HG03108 (cell line): ENCODE measurements at regions not wholly inside any gene's neighbourhood (a gene's known extent, or its start where the extent isn't known, plus 50 kb on each side); places are given as distances from the start of the nearest gene placed in this dataset.
"Not testable (repeated sequence)": the region's sequence is repeated elsewhere in the genome, so short reads cannot be mapped to it uniquely, and the experiment has no call there.

Source experiments
- ATAC-seq: cut with Tn5 transposase; IDR thresholded peaks from one replicate; pipeline ENCODE4 v1.9.1; 2021; ENCODE audit warnings: moderate library complexity; ENCODE audit not compliant: unreplicated experiment

- no peak for ATAC-seq
Observed at GRCh38 chr5:174816858-174817257, 92.5 kb downstream of the MSX2 start.

- no peak for ATAC-seq
Observed at GRCh38 chr5:174811438-174811837, 87.1 kb downstream of the MSX2 start.

DNA sequence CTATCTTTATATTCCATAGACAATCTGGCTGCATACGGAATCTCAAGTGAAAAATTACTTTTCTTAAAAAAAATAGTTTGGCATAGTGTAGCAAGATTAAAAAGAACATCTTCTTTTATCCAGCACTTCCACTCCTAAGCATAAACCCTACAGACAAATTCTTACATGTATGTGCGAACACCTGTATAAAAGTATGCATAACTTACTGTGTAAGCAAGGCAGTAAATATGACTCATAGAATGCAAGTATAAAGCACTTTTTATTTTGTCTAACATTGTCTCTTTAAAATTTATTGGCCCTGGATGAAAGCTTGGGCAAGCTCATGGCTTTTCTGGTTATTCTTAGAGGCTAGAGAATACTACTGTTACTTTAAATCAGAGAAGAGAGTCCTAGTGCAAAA, 86.4 kb downstream of the MSX2 start:
- ATAC-seq: no peak

- ATAC-seq: no peak
Observed at GRCh38 chr5:174807471-174807870, 83.1 kb downstream of the MSX2 start.

- no peak for ATAC-seq
Observed at GRCh38 chr5:174806729-174807128, 82.3 kb downstream of the MSX2 start.

DNA sequence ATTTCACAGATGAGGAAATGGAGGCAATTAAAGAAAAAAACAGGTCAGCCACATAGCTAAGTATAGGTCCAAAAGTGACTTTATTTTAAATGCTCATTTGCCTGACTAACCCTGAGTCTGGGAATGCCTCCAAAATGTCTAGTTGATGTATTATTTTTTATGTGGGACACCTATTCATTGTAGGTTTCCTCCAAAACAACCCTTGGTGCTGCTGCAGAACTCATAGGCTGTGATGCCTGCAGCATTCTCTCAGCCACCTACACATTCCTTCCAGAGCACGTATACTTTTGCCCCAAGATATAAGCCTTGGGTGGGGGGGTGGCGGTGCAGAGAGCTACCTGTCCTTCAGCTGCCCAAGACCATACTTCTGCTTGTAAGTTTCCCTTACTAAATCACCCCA, 77.4 kb downstream of the MSX2 start:
- ATAC-seq: no peak

- no peak for ATAC-seq
Observed at GRCh38 chr5:174800435-174800834, 76.1 kb downstream of the MSX2 start.

DNA sequence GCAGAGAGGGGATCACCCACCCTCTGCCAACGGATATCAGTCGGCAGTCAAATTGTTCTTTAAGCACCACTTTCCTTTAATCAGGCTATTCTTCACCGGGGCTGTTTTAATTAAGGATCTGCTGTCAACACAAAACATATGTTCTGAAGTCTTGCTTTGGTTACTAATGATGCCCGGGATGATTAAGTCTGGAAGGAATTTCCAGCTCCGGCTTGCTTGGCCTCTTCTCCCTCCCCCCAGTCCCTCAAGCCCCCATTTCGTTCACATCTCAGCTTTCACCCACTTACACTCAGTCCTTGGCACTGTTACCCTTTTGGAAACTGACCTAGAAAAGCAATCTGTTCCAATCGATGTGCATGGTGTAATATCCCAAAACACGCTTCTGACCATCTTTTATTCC, 74.7 kb downstream of the MSX2 start:
- no peak for ATAC-seq

DNA sequence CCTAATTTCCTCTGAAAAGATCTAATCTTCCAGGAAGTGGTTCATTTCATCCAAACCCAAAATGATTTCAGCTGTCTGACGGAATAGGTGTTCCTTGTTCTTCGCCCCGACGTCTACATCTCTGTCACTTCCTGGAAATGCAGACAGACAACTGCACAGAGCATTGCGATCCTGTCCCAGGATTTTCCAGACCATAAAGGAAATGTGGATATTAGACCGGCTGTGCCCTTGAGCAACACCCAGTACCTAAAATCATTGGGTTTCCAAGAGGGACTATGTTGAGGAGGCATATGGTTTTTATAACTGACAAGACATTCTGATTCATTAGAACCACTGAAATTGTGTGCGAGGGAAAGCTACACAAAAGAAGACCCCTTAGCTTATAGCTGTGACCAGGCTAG, 74.2 kb downstream of the MSX2 start:
- ATAC-seq: no peak

GRCh38 chr5:174796711-174797192, 72.4 kb downstream of the MSX2 start:
- no peak for ATAC-seq

DNA sequence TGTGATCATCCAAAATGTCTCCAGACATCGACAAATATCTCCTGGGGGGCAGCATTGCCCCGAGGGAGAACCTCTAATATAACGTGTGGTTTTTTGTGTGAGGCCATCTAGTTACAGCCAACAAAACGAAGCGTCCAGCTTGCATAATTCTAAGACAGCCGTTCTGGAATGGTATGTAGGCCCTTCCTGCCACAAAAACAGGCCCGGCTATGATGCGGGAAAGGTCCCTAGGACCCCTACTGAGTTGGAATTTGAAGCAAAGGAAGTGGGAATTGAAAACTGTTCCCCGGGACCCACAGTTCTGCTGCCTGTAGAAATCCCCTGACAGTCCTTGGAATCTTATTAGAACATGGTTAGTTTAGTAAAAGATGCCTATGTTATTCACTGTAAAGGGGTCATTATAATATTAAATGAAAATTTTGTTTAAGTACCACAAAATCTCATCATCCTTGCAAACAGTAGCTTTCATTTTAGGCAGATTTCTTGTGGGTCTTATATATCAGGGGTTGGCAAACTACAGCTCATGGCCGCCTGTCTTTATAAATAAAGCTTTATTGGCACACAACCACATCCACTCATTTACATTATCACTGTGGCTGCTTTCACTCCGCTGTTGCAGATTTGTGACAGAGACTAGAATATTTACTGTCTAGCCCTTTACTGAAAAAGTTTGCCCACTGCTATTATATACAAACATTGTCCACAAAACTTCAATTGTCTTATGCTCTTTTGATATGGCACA, 70.7 kb downstream of the MSX2 start:
- ATAC-seq: no peak

GRCh38 chr5:174793684-174794328, 69.4 kb downstream of the MSX2 start:
- peak; percentile 58 for ATAC-seq

DNA sequence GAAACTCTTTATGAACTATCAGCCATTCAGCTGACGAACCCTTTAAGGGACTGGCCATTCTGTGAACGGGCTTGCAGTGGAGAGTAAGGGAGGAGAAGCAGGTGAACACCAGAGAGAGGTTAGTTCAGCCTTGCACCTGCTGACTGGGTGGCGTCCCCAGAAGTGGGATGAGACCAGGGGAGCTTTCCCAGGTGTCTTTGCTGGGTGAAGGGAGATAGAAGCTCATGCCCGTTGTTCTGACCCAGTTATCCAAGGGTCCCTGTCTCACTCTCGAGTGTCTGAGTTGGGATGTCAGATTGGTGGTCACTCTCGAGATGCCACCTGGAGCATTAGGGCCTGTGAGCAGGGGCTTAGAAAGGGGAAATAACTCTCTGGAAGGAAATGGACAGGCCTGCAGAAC, 68.7 kb downstream of the MSX2 start:
- no peak for ATAC-seq

DNA sequence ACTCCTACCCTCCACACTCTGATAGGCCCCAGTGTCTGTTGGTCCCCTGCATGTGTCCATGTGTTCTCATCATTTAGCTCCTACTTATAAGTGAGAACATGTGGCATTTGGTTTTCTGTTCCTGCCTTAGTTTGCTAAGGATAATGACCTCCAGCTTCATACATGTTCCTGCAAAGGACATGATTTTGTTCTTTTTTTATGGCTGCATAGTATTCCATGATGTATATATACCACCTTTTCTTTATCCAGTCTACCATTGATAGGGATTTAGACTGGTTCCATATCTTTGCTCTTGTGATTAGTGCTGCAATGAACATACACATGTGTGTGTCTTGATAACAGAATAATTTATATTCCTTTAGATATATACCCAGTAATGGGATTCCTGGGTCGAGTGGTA, 67.9 kb downstream of the MSX2 start:
- not testable (repeated sequence) for ATAC-seq

GRCh38 chr5:174790906-174791305, 66.5 kb downstream of the MSX2 start:
- no peak for ATAC-seq

DNA sequence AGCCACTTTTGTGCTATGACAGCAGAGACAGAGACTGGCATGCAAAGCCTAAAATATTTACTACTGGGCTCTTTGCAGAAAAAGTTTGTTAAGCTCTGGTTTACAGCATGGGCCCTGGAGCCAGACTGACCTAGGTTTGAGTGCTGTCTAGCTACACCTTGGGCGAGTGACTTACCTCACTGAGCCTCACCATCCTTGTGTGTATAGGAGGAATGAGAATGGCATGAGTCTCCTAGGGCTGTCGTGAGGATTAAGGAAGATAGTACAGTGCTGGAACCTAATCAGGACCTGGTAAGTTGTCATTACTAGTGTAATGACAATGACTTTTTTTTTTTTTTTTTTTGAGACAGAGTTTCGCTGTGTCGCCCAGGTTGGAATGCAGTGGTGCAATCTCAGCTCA, 65.2 kb downstream of the MSX2 start:
- ATAC-seq: no peak

DNA sequence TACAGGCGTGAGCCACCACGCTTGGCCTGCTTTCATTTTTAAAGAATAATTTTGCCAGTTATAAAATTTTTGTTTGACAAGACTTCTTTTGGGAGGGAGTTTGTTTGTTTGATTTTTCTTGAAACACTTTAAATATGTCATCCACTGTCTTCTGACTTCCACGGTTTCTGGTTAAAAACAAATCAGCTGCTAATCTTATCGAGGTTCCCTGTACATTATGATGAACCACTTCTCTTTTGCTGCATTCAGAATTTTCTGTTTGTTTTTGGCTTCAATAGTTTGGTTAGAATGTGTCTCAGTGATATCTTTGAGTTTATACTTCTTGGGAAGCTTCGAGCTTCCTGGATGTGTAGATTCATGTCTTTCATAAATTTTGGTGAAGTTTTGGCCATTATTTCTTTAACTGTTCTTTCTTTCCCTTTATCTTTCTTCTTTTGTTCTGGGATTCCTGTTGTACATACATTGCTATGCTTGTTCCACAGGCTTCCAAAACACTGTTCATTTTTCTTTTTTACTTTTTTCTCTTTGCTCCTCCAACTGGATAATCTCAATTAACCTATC, 60.8 kb downstream of the MSX2 start:
- ATAC-seq: no peak
